ENCODE measurements at regions not wholly inside any gene's neighbourhood (a gene's known extent, or its start where the extent isn't known, plus 50 kb on each side); places are given as distances from the start of the nearest gene placed in this dataset.
"Not testable (repeated sequence)": the region's sequence is repeated elsewhere in the genome, so short reads cannot be mapped to it uniquely, and the experiment has no call there.

DNA sequence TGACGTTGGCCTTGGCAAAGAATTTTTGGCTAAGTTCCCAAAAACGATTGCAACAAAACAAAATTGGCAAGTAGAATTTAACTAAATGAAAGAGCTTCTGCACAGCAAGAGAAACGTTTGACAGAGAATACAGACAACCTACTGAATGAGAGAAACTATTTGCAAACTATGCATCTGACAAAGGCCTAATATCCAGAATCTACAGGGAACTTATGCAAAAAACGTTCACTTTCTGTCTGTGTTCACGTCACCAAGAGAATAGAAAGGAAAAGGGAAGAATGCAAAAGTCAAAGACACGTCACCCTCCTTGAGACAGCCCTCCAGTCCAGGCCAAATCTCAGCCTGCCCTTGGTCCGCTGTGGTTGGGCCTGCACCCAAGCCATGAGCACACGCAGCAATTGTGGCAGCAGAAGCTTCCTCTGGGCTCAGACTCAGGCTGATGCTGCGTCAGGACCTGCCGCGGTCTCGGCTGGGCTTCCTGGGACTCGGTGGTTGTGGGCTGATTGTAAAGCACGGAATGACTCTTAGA, 106.6 kb upstream of the SAMD11 start:
- TF ChIP-seq, protein P1, sequence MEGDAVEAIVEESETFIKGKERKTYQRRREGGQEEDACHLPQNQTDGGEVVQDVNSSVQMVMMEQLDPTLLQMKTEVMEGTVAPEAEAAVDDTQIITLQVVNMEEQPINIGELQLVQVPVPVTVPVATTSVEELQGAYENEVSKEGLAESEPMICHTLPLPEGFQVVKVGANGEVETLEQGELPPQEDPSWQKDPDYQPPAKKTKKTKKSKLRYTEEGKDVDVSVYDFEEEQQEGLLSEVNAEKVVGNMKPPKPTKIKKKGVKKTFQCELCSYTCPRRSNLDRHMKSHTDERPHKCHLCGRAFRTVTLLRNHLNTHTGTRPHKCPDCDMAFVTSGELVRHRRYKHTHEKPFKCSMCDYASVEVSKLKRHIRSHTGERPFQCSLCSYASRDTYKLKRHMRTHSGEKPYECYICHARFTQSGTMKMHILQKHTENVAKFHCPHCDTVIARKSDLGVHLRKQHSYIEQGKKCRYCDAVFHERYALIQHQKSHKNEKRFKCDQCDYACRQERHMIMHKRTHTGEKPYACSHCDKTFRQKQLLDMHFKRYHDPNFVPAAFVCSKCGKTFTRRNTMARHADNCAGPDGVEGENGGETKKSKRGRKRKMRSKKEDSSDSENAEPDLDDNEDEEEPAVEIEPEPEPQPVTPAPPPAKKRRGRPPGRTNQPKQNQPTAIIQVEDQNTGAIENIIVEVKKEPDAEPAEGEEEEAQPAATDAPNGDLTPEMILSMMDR (conservative IDR thresholded peaks at IDR 0.05; ENCODE audit: low read length), result not testable (repeated sequence)
- TF ChIP-seq EZH2phosphoT487 (IDR thresholded peaks at IDR 0.05; ENCODE audit: borderline replicate concordance), result not testable (repeated sequence)

Measured in Loucy (cell line).